Breast epithelium (tissue), 4 donors: ENCODE measurements at regions not wholly inside any gene's neighbourhood (a gene's known extent, or its start where the extent isn't known, plus 50 kb on each side); places are given as distances from the start of the nearest gene placed in this dataset.
A peak's percentile ranks its signal among the peaks of the same experiment; 100 is the strongest.

Experiments used
- DNase-seq, 2 donors: peaks; one replicate each; pipeline ENCODE4 v3.0.0-alpha.2; 2019; ENCODE audit warnings: low spot score in 2 of 2
- H3K27ac ChIP-seq, 2 donors: fragments of 200-600 bp; sonication (generic) in 1 of 2; one replicate each; pipeline ENCODE4 v1.5.1; 2016 to 2019; ENCODE audit warnings: mild to moderate bottlenecking in 1 of 2
- H3K27me3 ChIP-seq, 2 donors: fragments of 200-600 bp; sonication (generic) in 1 of 2; one replicate each; pipeline versions ENCODE4 v1.5.1 to v1.6.0; 2017 to 2019; ENCODE audit warnings: control low read depth in 1 of 2, mild to moderate bottlenecking in 1 of 2
- H3K36me3 ChIP-seq: fragments of 200-600 bp; one replicate; pipeline ENCODE4 v1.5.1; 2019
- H3K4me1 ChIP-seq, 2 donors: fragments of 200-600 bp; sonication (generic); one replicate each; pipeline ENCODE4 v1.5.1; 2016 to 2019; ENCODE audit warnings: control low read depth in 1 of 2
- H3K4me3 ChIP-seq, 3 donors: fragments of 200-600 bp; sonication (generic); 1 replicate in 2 of 3; 2 replicates in 1 of 3; pipeline ENCODE4 v1.5.1; 2016 to 2019; ENCODE audit warnings: mild to moderate bottlenecking in 3 of 3, moderate library complexity in 2 of 3
- H3K9me3 ChIP-seq, 2 donors: fragments of 200-600 bp; sonication (generic) in 1 of 2; one replicate each; pipeline ENCODE4 v1.5.1; 2016 to 2019; ENCODE audit warnings: control low read depth in 1 of 2
- POLR2A ChIP-seq: fragments of 450-650 bp; IDR thresholded peaks from one replicate; pipeline ENCODE4 v1.6.1; 2016; ENCODE audit warnings: antibody characterized with exemption, mild to moderate bottlenecking, moderate library complexity
- POLR2AphosphoS5 ChIP-seq, 3 donors: sonication (generic); formaldehyde crosslinking; IDR thresholded peaks; one replicate each; pipeline ENCODE4 v1.6.1; 2017; ENCODE audit warnings: antibody characterized with exemption in 3 of 3
- intact Hi-C: fragments of 100-400 bp; cut with DNase I; formaldehyde crosslinking; loops from one replicate; pipeline ENCODE4 v1.15.1; 2023; ENCODE audit warnings: low total_unique reads
- TF ChIP-seq, protein P1 (sequence below), 3 donors: fragments of 450-650 bp; IDR thresholded peaks; one replicate each; pipeline ENCODE4 v1.5.1; 2016 to 2017; ENCODE audit warnings: antibody characterized with exemption in 3 of 3, mild to moderate bottlenecking in 3 of 3, moderate library complexity in 3 of 3

DNA sequence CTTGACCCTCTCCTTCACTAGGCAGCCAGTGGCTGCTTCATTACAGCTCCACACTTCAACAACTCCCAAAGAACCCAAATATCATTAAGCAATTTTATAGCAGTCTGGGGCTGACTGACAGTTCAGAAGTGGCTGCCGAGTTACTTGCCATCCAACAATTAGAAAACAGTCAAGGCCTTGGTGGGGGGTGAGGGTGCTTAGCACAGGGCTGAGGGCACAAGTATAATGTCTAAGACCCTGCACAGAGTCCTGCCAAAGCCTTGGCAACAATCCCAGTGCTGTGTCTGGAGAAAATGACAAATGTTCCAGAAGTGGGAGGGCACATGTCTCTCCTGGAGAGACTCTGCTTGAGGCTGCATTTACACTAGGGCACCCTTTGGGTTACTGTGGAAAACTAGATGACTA is 71.1 kb downstream of the CXCL12 start:
- H3K9me3 ChIP-seq, result no peaks in the 10 kb centered on the region
- H3K4me1 ChIP-seq, result peaks cover 0 to 9% of the 10 kb centered on the region in 2 donors
- intact Hi-C loops, result loop anchor here (10.0 kb wide), 1 partner anchor 629 kb away; no protein-coding TSS in a partner anchor
- no peaks in the 10 kb centered on the region for H3K27me3 ChIP-seq
- H3K27ac ChIP-seq, result no peak overlapping the region
- H3K4me3 ChIP-seq, result no peak overlapping the region
- no peak for DNase-seq
- TF ChIP-seq, protein P1, sequence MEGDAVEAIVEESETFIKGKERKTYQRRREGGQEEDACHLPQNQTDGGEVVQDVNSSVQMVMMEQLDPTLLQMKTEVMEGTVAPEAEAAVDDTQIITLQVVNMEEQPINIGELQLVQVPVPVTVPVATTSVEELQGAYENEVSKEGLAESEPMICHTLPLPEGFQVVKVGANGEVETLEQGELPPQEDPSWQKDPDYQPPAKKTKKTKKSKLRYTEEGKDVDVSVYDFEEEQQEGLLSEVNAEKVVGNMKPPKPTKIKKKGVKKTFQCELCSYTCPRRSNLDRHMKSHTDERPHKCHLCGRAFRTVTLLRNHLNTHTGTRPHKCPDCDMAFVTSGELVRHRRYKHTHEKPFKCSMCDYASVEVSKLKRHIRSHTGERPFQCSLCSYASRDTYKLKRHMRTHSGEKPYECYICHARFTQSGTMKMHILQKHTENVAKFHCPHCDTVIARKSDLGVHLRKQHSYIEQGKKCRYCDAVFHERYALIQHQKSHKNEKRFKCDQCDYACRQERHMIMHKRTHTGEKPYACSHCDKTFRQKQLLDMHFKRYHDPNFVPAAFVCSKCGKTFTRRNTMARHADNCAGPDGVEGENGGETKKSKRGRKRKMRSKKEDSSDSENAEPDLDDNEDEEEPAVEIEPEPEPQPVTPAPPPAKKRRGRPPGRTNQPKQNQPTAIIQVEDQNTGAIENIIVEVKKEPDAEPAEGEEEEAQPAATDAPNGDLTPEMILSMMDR (IDR thresholded peaks at IDR 0.05), result no peak
- no peak for TF ChIP-seq POLR2A
- TF ChIP-seq POLR2AphosphoS5 (IDR thresholded peaks at IDR 0.05), result no peak
- H3K36me3 ChIP-seq, result no peaks in the 10 kb centered on the region

DNA sequence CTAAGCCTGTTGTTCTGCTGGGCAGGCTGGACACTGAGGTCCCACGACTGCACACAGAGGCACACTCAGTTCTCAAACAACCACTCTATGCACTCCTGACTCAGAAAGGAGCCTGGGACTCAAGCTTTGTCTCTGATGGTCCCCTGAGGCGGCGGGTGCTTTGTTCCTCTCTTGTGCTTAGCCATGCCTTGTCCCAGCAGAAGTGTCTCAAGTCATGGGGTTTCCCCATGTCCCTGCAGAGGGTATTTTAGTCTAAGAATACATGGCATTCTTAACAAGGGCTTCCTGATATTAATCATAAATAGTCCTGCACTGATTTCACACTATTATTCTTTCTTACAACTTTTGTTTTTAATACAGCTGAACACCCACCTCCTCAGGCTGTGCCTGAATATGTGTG is 72.5 kb downstream of the CXCL12 start:
- H3K36me3 ChIP-seq, result no peaks in the 10 kb centered on the region
- no peak for TF ChIP-seq POLR2AphosphoS5 (IDR thresholded peaks at IDR 0.05)
- TF ChIP-seq POLR2A, result no peak
- TF ChIP-seq, protein P1 (IDR thresholded peaks at IDR 0.05), result no peak
- no peaks in the 10 kb centered on the region for H3K27me3 ChIP-seq
- peaks cover 0 to 9% of the 10 kb centered on the region in 2 donors for H3K4me1 ChIP-seq
- intact Hi-C loops, result loop anchor here (10.0 kb wide), 1 partner anchor 628 kb away; no protein-coding TSS in a partner anchor
- H3K9me3 ChIP-seq, result no peaks in the 10 kb centered on the region
- no peak overlapping the region for H3K4me3 ChIP-seq
- H3K27ac ChIP-seq, result no peak overlapping the region
- DNase-seq, result no peak

- Histone ChIP-seq H3K27me3 (no peaks in the 10 kb centered on the region), H3K9me3 (no peaks in the 10 kb centered on the region), H3K4me1 (peaks cover 0 to 9% of the 10 kb centered on the region in 2 donors), H3K27ac (peak overlapping the region; percentile 10 to 60), H3K4me3 (no peak overlapping the region), H3K36me3 (no peaks in the 10 kb centered on the region)
- no peak for TF ChIP-seq POLR2AphosphoS5 (IDR thresholded peaks at IDR 0.05)
- TF ChIP-seq POLR2A, result no peak
- TF ChIP-seq, protein P1 (IDR thresholded peaks at IDR 0.05), result no peak
- DNase-seq, result no peak
- intact Hi-C loops, result loop anchor here (10.0 kb wide), 1 partner anchor 627 kb away; no protein-coding TSS in a partner anchor
These were observed 73.3 kb downstream of the CXCL12 start for GRCh38 chr10:44311563-44312051.

DNA sequence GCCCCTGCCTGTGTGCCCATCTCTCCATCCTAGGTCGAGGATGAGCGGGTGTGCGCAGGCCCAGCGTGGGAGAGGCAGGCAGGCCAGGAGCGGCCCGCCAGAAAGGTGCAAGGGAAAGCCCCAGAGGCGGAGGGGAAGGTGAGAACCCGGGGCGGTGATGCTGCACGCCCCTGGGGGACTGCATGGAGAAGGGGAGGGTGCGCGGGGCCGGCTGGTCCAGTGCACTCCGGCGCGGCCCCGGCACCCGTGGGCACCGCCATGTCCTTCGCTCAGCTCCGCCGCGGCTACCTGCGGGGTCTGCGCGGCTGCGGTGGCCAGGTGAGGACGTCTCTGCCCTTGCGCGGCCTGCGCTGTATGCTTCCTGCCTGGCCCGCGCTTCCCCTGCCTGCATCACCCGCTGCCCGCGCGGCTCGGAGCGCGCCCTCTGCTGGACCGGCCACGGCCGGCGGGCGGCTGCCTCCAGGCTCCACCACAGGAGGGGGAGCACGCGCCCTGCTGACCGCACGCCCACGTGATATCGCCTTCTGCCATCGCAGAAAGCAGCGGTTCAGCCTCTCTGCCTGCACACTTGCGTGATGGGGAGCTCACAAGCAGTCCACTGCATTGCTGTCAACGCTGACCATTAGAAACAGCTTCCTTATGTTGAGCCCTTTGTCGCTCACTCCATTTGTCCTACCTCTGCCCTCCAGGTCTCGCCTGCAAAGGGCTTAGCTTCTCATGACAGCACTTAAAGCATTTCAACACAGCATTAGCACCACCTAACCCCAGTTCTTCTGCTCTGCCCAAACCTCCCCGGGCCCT is 73.9 kb downstream of the CXCL12 start:
- H3K9me3 ChIP-seq, result no peaks in the 10 kb centered on the region
- no peaks in the 10 kb centered on the region for H3K27me3 ChIP-seq
- peaks cover 0 to 9% of the 10 kb centered on the region in 2 donors for H3K4me1 ChIP-seq
- H3K36me3 ChIP-seq, result no peaks in the 10 kb centered on the region
- H3K4me3 ChIP-seq, result peak overlapping the region; percentile 20 to 62 (median 41)
- intact Hi-C loops, result loop anchor here (10.0 kb wide), 1 partner anchor 626 kb away; no protein-coding TSS in a partner anchor
- H3K27ac ChIP-seq, result peak overlapping the region; percentile 50 to 60
- TF ChIP-seq POLR2A (no peak), POLR2AphosphoS5 (IDR thresholded peaks at IDR 0.05) (peak; percentile 61 to 86 (median 85))
- TF ChIP-seq, protein P1 (IDR thresholded peaks at IDR 0.05), result peak; percentile 73 to 96 (median 83)
- peak; percentile 77 to 83 for DNase-seq
